CD8-positive, alpha-beta memory T cell (primary cell): ENCODE measurements at regions not wholly inside any gene's neighbourhood (a gene's known extent, or its start where the extent isn't known, plus 50 kb on each side); places are given as distances from the start of the nearest gene placed in this dataset.

ENCODE experiments used
- CTCF ChIA-PET: fragments of 350-600 bp; sonication (Branson Sonifier 250); formaldehyde crosslinking; loops from one replicate; lab custom pipeline; 2021; ENCODE audit warnings: antibody characterized with exemption; lab: Charles Lee
- POLR2A ChIA-PET: fragments of 350-600 bp; sonication (Branson Sonifier 250); formaldehyde crosslinking; loops from one replicate; lab custom pipeline; 2021; ENCODE audit warnings: antibody characterized with exemption; lab: Charles Lee
- DNase-seq, 5 donors: peaks; one replicate each; pipeline versions ENCODE4 v3.0.0 to v3.0.0-alpha.2; 2020 to 2022; ENCODE audit warnings: mixed read lengths in 1 of 5
- H3K27ac ChIP-seq: one replicate; pipeline ENCODE4 v1.7.0; 2013; ENCODE audit warnings: low read depth, mild to moderate bottlenecking, low read length, moderate library complexity
- H3K27me3 ChIP-seq: 2 replicates; pipeline ENCODE4 v1.7.0; 2013; ENCODE audit warnings: low read length, mild to moderate bottlenecking; ENCODE audit not compliant: insufficient read depth, poor library complexity, severe bottlenecking
- H3K36me3 ChIP-seq: 2 replicates; pipeline ENCODE4 v1.7.0; 2013; ENCODE audit warnings: mild to moderate bottlenecking, low read length, moderate library complexity; ENCODE audit not compliant: insufficient read depth
- H3K4me1 ChIP-seq: 2 replicates; pipeline ENCODE4 v1.7.0; 2013; ENCODE audit warnings: mild to moderate bottlenecking, low read length, moderate library complexity; ENCODE audit not compliant: insufficient read depth
- H3K4me3 ChIP-seq: 2 replicates; pipeline ENCODE4 v1.7.0; 2013; ENCODE audit warnings: mild to moderate bottlenecking, low read length
- H3K9me3 ChIP-seq: 2 replicates; pipeline ENCODE4 v1.7.0; 2013; ENCODE audit warnings: mild to moderate bottlenecking, low read length
- H3K27ac Mint-ChIP-seq, 8 donors: one replicate each; pipeline ENCODE4 v1.8.0; 2020 to 2021; ENCODE audit warnings: mixed read lengths in 8 of 8, mild to moderate bottlenecking in 6 of 8, inconsistent platforms in 3 of 8, moderate library complexity in 3 of 8
- H3K27me3 Mint-ChIP-seq, 2 donors: one replicate each; pipeline ENCODE4 v1.8.0; 2020 to 2021; ENCODE audit warnings: mixed read lengths in 2 of 2, mild to moderate bottlenecking in 1 of 2, moderate library complexity in 1 of 2
- H3K36me3 Mint-ChIP-seq, 3 donors: one replicate each; pipeline ENCODE4 v1.8.0; 2020 to 2021; ENCODE audit warnings: mixed read lengths in 3 of 3, inconsistent platforms in 1 of 3, mild to moderate bottlenecking in 1 of 3
- H3K4me1 Mint-ChIP-seq, 3 donors: one replicate each; pipeline ENCODE4 v1.8.0; 2020 to 2021; ENCODE audit warnings: mixed read lengths in 3 of 3, inconsistent platforms in 1 of 3, mild to moderate bottlenecking in 1 of 3
- H3K4me3 Mint-ChIP-seq, 7 donors: one replicate each; pipeline ENCODE4 v1.8.0; 2020 to 2021; ENCODE audit warnings: mixed read lengths in 7 of 7, mild to moderate bottlenecking in 6 of 7, moderate library complexity in 4 of 7, inconsistent platforms in 2 of 7
- H3K9me3 Mint-ChIP-seq, 5 donors: one replicate each; pipeline ENCODE4 v1.8.0; 2020 to 2022; ENCODE audit warnings: mixed read lengths in 5 of 5, mild to moderate bottlenecking in 3 of 5, moderate library complexity in 2 of 5, inconsistent platforms in 1 of 5

DNA sequence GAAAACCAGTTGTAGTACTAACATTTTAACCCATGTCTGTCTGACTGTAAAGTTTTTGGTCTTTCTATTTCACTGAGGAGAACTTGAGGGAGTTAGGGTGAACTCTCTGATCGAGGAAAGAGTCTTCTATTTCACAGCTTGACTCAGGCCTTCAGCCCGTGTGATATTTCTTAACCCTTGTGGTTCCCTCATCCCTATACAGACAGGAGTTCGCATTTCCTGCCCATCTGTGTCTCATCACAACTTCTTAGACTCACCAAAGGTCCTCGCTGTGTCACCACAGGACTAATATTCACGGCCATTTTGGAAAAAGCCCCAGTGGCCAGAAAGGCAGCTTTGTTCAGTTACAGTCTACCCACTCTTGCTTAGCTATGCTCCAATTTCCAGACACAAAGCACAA, 172.8 kb downstream of the FAM181B start:
- DNase-seq = no peak
- H3K27ac Mint-ChIP-seq = no peak overlapping the region
- no peaks in the 10 kb centered on the region for H3K36me3 Mint-ChIP-seq
- Histone ChIP-seq H3K4me3 (no peak overlapping the region), H3K36me3 (no peaks in the 10 kb centered on the region), H3K27me3 (no peaks in the 10 kb centered on the region), H3K9me3 (no peaks in the 10 kb centered on the region), H3K4me1 (no peaks in the 10 kb centered on the region), H3K27ac (no peak overlapping the region)
- H3K9me3 Mint-ChIP-seq = peaks cover 0 to 3% (median 0%) of the 10 kb centered on the region in 5 donors
- H3K27me3 Mint-ChIP-seq = no peaks in the 10 kb centered on the region
- no peak overlapping the region for H3K4me3 Mint-ChIP-seq
- no peaks in the 10 kb centered on the region for H3K4me1 Mint-ChIP-seq
- ChIA-PET CTCF (no interaction called here), POLR2A (no interaction called here)

DNA sequence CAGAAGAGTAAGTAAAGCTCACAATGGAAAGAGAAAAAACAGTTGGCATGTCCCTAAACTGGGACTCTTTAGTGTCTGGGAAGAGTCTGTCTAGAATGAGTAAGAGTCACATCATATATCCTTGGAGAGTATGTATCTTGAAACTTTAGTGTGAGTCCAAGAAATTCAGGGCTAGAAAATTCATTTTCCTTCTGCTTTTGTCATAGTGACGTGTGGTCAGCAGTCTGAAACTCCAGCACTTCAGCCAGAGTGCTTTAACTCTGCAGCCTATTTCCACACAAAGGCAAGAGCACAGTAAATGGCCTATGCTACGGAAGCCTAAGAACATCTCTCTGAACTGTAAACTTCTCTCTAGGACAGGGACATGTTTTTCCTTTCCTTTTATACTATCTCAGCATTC, 174.1 kb downstream of the FAM181B start:
- peaks cover 0 to 3% (median 0%) of the 10 kb centered on the region in 5 donors for H3K9me3 Mint-ChIP-seq
- CTCF ChIA-PET = interaction anchor here (1.1 kb wide), 1 partner anchor 9 kb away, joined by 3 read pairs; no protein-coding TSS in a partner anchor
- Histone ChIP-seq H3K36me3 (no peaks in the 10 kb centered on the region), H3K27ac (no peak overlapping the region), H3K9me3 (no peaks in the 10 kb centered on the region), H3K4me1 (no peaks in the 10 kb centered on the region), H3K27me3 (no peaks in the 10 kb centered on the region), H3K4me3 (no peak overlapping the region)
- DNase-seq = no peak
- no peaks in the 10 kb centered on the region for H3K4me1 Mint-ChIP-seq
- H3K4me3 Mint-ChIP-seq = no peak overlapping the region
- POLR2A ChIA-PET = no interaction called here
- no peak overlapping the region for H3K27ac Mint-ChIP-seq
- no peaks in the 10 kb centered on the region for H3K36me3 Mint-ChIP-seq
- no peaks in the 10 kb centered on the region for H3K27me3 Mint-ChIP-seq

DNA sequence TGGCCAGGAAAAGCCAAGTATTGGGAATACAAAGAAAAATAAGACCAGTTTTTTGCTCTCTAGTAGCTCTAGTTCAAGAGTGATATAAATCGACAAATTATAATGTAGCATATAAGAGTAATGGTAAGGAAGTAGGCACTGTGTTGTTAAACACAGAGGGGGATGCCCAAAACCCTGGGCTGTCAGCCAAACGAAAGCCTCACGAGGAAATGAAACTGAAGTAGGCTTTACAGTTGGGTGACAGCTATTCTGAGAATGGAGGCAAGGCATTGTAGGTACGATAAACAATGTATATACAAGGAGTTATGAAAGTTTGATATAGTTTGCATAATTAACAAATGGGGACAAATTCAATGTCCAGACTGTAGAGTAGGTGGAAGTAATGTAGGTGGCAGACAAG, 176.4 kb downstream of the FAM181B start:
- Histone ChIP-seq H3K9me3 (no peaks in the 10 kb centered on the region), H3K36me3 (no peaks in the 10 kb centered on the region), H3K27ac (no peak overlapping the region), H3K4me1 (no peaks in the 10 kb centered on the region), H3K27me3 (no peaks in the 10 kb centered on the region), H3K4me3 (no peak overlapping the region)
- Mint-ChIP-seq H3K36me3 (no peaks in the 10 kb centered on the region), H3K4me3 (no peak overlapping the region), H3K27ac (no peak overlapping the region), H3K9me3 (peaks cover 0 to 3% (median 0%) of the 10 kb centered on the region in 5 donors), H3K4me1 (no peaks in the 10 kb centered on the region), H3K27me3 (no peaks in the 10 kb centered on the region)
- CTCF ChIA-PET = no interaction called here
- POLR2A ChIA-PET = no interaction called here
- DNase-seq = no peak

DNA sequence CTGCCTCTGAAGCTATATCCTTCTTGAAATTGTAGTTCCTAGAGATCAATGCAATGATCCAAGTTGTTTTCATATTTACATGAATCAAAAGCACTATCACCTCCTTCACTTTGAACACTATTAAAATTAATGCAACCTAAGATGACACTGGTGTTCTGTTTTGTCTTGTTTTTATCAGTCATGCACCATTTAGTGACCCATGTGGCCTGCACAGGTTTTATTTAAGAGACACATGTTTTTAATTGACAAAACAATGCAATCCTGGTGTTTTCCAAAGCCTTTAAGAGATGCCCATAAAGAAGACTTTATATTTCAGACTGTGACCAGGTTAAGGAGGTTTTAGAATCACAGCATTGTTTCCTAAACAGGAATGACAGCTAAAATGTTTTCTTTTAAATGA, 177.5 kb downstream of the FAM181B start:
- no peaks in the 10 kb centered on the region for H3K9me3 ChIP-seq
- Mint-ChIP-seq H3K27me3 (no peaks in the 10 kb centered on the region), H3K9me3 (peaks cover 0 to 3% (median 3%) of the 10 kb centered on the region in 5 donors), H3K27ac (no peak overlapping the region), H3K4me1 (no peaks in the 10 kb centered on the region), H3K36me3 (no peaks in the 10 kb centered on the region), H3K4me3 (no peak overlapping the region)
- POLR2A ChIA-PET = no interaction called here
- H3K27me3 ChIP-seq = no peaks in the 10 kb centered on the region
- H3K36me3 ChIP-seq = no peaks in the 10 kb centered on the region
- no peaks in the 10 kb centered on the region for H3K4me1 ChIP-seq
- CTCF ChIA-PET = no interaction called here
- no peak for DNase-seq
- H3K4me3 ChIP-seq = no peak overlapping the region
- no peak overlapping the region for H3K27ac ChIP-seq

DNA sequence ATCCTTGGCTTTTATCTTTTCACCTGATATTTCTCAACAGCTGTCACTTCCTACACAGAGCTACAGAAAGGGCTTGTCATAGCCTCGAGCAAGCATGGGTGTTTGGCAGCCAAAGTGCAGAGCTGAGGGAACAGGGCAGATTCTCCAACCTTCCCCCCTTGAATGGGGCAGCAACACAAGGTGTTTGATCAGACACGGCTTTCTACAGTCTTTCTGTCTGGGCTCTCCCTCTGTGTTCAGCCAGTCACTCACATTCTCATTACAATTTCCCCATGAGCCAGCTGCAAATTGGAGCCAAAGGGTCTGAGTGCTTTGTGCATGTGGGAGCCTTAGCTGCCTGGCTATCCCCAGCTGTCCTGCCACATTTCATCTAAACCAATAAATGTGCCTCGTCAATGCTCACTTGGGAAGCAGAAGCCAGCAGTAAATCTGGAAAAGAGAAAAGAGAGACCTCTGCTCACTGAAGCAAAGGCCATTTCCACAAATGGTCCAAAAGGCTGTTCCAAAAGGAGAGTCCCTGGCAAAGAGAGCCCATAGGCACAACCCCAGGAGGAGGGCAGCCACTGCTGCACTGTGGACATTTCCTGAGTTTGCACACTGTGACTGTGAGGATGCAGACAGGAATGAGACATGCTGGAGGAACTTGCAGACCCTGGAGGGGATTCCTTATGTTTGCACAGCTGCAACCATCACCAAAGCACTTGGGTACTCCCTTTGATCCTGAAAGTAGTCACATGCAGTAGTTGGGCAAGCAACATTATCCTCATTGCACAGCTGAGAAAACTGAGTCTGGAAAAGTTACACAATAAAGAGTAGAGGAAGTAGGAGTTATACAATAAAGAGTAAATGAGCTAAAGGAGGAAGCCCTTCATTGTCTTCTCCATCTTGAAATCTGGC, 186.8 kb downstream of the FAM181B start:
- no peaks in the 10 kb centered on the region for H3K4me1 Mint-ChIP-seq
- DNase-seq = no peak
- H3K27ac Mint-ChIP-seq = no peak overlapping the region
- H3K9me3 Mint-ChIP-seq = peaks cover 0 to 4% (median 2%) of the 10 kb centered on the region in 5 donors
- no peaks in the 10 kb centered on the region for H3K4me1 ChIP-seq
- no peaks in the 10 kb centered on the region for H3K27me3 ChIP-seq
- CTCF ChIA-PET = no interaction called here
- no peak overlapping the region for H3K4me3 Mint-ChIP-seq
- H3K9me3 ChIP-seq = no peaks in the 10 kb centered on the region
- no peaks in the 10 kb centered on the region for H3K36me3 ChIP-seq
- no peak overlapping the region for H3K4me3 ChIP-seq
- no peaks in the 10 kb centered on the region for H3K36me3 Mint-ChIP-seq
- POLR2A ChIA-PET = no interaction called here
- no peak overlapping the region for H3K27ac ChIP-seq
- H3K27me3 Mint-ChIP-seq = peaks cover 0 to 1% of the 10 kb centered on the region in 2 donors

DNA sequence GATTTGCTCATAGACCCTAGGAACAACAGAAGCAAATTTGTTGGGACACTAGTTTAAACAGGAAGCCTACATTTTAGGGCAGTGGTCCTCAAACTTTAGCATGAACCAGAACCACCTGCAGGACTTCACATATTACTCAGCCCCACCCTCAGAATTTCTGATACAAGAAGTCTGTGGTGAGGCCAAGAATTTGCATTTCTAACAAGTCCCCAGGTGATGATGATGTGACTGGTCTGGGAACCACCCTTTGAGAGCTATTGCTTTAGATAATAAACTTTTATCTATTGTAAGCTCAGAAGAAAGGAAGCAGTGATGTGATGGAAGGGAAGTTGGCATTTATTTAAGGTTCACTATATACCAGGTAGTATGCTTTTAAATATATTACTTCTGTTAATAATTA, 194.0 kb downstream of the FAM181B start:
- Mint-ChIP-seq H3K4me3 (no peak overlapping the region), H3K27ac (no peak overlapping the region), H3K27me3 (no peaks in the 10 kb centered on the region), H3K9me3 (peaks cover 0 to 2% (median 0%) of the 10 kb centered on the region in 5 donors), H3K36me3 (no peaks in the 10 kb centered on the region), H3K4me1 (no peaks in the 10 kb centered on the region)
- Histone ChIP-seq H3K4me1 (no peaks in the 10 kb centered on the region), H3K9me3 (no peaks in the 10 kb centered on the region), H3K4me3 (no peak overlapping the region), H3K27ac (no peak overlapping the region), H3K27me3 (no peaks in the 10 kb centered on the region), H3K36me3 (no peaks in the 10 kb centered on the region)
- POLR2A ChIA-PET = no interaction called here
- no peak for DNase-seq
- CTCF ChIA-PET = no interaction called here

DNA sequence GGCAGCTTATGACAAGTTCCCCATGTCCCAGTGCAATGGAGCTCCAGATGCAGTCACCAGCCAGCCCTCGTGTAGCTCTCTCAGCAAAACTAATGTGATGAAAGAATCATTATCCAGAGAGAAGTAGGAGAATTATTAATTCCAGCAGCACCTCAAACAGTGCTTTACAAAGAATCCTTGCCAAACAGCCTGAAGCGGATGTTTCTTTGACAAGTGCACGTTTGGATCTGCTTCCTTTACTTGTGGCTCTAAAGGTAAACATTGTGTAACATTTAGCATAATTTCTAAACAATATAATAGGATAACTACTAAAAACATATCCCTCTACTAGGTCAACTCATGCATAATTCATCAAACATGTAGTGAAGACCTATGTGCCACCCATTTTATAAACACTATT, 197.0 kb downstream of the FAM181B start:
- Histone ChIP-seq H3K36me3 (no peaks in the 10 kb centered on the region), H3K9me3 (no peaks in the 10 kb centered on the region), H3K4me3 (no peak overlapping the region), H3K27ac (no peak overlapping the region), H3K4me1 (no peaks in the 10 kb centered on the region), H3K27me3 (no peaks in the 10 kb centered on the region)
- H3K9me3 Mint-ChIP-seq = peaks cover 0 to 1% (median 0%) of the 10 kb centered on the region in 5 donors
- POLR2A ChIA-PET = no interaction called here
- H3K36me3 Mint-ChIP-seq = no peaks in the 10 kb centered on the region
- no peak for DNase-seq
- CTCF ChIA-PET = no interaction called here
- H3K27ac Mint-ChIP-seq = no peak overlapping the region
- no peaks in the 10 kb centered on the region for H3K4me1 Mint-ChIP-seq
- no peaks in the 10 kb centered on the region for H3K27me3 Mint-ChIP-seq
- no peak overlapping the region for H3K4me3 Mint-ChIP-seq

DNA sequence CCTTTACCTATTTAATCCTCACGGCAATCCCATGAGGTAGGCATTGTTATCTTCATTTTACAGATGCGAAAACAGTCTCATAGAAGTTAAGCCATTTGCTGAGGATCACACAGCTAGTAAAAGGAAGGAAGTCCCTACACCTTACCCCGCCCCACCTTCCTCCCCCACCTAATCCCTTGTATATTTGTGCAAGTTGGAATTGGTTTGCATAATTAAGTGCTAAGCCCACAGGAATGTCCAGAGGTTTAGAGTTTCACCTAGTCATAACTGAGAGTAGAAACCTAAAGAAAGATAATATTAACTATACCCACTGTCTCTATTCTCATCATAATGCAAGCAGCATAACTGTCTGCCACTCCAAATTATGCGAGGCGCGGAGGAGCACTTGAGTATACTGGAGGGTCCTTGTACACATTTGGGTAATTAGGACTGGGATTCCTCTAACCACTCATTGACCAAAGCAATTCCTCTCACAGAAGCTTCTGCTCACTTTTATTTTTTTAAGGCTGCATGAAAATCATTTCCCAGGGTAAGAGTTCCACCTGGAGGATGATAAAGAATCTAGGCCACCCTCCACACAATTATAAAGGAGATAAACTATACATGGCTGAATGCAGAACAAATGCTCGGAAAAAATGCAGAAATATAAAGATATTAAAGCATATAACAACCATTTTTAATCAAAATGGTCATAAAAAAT, 199.9 kb downstream of the FAM181B start:
- Histone ChIP-seq H3K27me3 (no peaks in the 10 kb centered on the region), H3K4me3 (no peak overlapping the region), H3K36me3 (no peaks in the 10 kb centered on the region), H3K4me1 (no peaks in the 10 kb centered on the region), H3K9me3 (no peaks in the 10 kb centered on the region), H3K27ac (no peak overlapping the region)
- no peaks in the 10 kb centered on the region for H3K36me3 Mint-ChIP-seq
- ChIA-PET POLR2A (no interaction called here), CTCF (no interaction called here)
- peaks cover 0 to 5% (median 3%) of the 10 kb centered on the region in 5 donors for H3K9me3 Mint-ChIP-seq
- no peaks in the 10 kb centered on the region for H3K4me1 Mint-ChIP-seq
- no peak for DNase-seq
- no peak overlapping the region for H3K27ac Mint-ChIP-seq
- H3K27me3 Mint-ChIP-seq = no peaks in the 10 kb centered on the region
- H3K4me3 Mint-ChIP-seq = no peak overlapping the region
